K562 (cell line): ENCODE measurements at regions not wholly inside any gene's neighbourhood (a gene's known extent, or its start where the extent isn't known, plus 50 kb on each side); places are given as distances from the start of the nearest gene placed in this dataset. TPM values are rescaled to one million over a fixed set of nuclear protein-coding genes. Genes with fewer than 3 reads are reported as not detected.

Source experiments
- ATAC-seq: fragments of 200-7000 bp; cut with Tn5 transposase; 3 replicates; pipeline ENCODE4 v1.9.1; 2020; ENCODE audit warnings: moderate library complexity
- BruUV-seq: library from RNA; stranded (reverse); fragments of 400-500 nt; replicated peaks from 2 replicates; lab custom pipeline; 2021; lab: Mats Ljungman, UMichigan
- CTCF ChIA-PET: fragments of 300-600 bp; formaldehyde crosslinking; extraction: SDS; loops from one replicate; lab custom pipeline; 2021; ENCODE audit warnings: low intra/inter-chr PET ratio; lab: Yijun Ruan, JAX
- POLR2A ChIA-PET: fragments of 300-600, 350-650 bp; sonication (Branson Sonifier 250); formaldehyde crosslinking; extraction: SDS; loops from one replicate; lab custom pipeline; 2021; ENCODE audit warnings: antibody characterized with exemption, inconsistent platforms; lab: Yijun Ruan, JAX
- DNase-seq, 4 experiments: peaks; one replicate each; pipeline versions ENCODE4 v3.0.0 to v3.0.0-alpha.2; 2011 to 2018; ENCODE audit warnings: low spot score in 3 of 4, mixed read lengths in 3 of 4; ENCODE audit errors: extremely low read depth in 1 of 4
- FAIRE-seq: peaks from 2 replicates; lab custom pipeline; 2011; peaks lifted over from hg19 to GRCh38; lab: Jason Lieb, UNC
- H2AFZ ChIP-seq: 2 replicates; pipeline ENCODE4 v1.6.0; 2011; ENCODE audit warnings: low read depth, low read length, control low read depth, inconsistent platforms
- H3K27ac ChIP-seq: fragments of 200-600 bp; 3 replicates; pipeline ENCODE4 v1.8.0; 2011; ENCODE audit warnings: low read depth, mild to moderate bottlenecking, control low read depth, inconsistent platforms, low read length, moderate library complexity, mixed read lengths; ENCODE audit errors: extremely low read depth
- H3K27me3 ChIP-seq, 2 experiments: fragments of 300-600 bp in 1 of 2; 2 replicates in 1 of 2; 3 replicates in 1 of 2; pipeline versions ENCODE4 v1.6.0 to v1.8.0; 2011; ENCODE audit warnings: inconsistent platforms in 2 of 2, low read length in 2 of 2, mild to moderate bottlenecking in 1 of 2, mixed read lengths in 1 of 2, moderate library complexity in 1 of 2; ENCODE audit not compliant: control insufficient read depth in 2 of 2, insufficient read depth in 2 of 2
- H3K36me3 ChIP-seq: fragments of 300-600 bp; 3 replicates; pipeline ENCODE4 v1.8.0; 2011; ENCODE audit warnings: mild to moderate bottlenecking, low read length, inconsistent platforms; ENCODE audit not compliant: control insufficient read depth, insufficient read depth
- H3K4me1 ChIP-seq, 2 experiments: fragments of 200-600 bp in 1 of 2; replicated peaks in 1 of 2; 2 replicates in 1 of 2; 3 replicates in 1 of 2; pipeline versions ENCODE4 v1.5.1 to v1.8.0; 2011; ENCODE audit warnings: inconsistent platforms in 2 of 2, low read length in 2 of 2, mild to moderate bottlenecking in 1 of 2, mixed read lengths in 1 of 2, moderate library complexity in 1 of 2; ENCODE audit not compliant: control insufficient read depth in 2 of 2, insufficient read depth in 2 of 2
- H3K4me2 ChIP-seq: 2 replicates; pipeline ENCODE4 v1.6.1; 2011; ENCODE audit warnings: low read length, control low read depth, inconsistent platforms, mixed read lengths; ENCODE audit not compliant: insufficient read depth
- H3K4me3 ChIP-seq: fragments of 200-600 bp; sonication (generic), shearing (Covaris generic); 2 replicates; pipeline ENCODE4 v1.5.1; 2016; ENCODE audit warnings: control low read depth, inconsistent platforms
- H3K79me2 ChIP-seq: fragments of 200-600 bp; 3 replicates; pipeline ENCODE4 v1.8.0; 2011; ENCODE audit warnings: low read length, inconsistent platforms; ENCODE audit not compliant: control insufficient read depth, insufficient read depth
- H3K9ac ChIP-seq, 2 experiments: 2 replicates each; pipeline versions ENCODE4 v1.6.0 to v1.6.1; 2011; ENCODE audit warnings: low read depth in 2 of 2, low read length in 2 of 2, control low read depth in 1 of 2, inconsistent platforms in 1 of 2, mild to moderate bottlenecking in 1 of 2, mixed read lengths in 1 of 2; ENCODE audit not compliant: insufficient read depth in 1 of 2
- H3K9me1 ChIP-seq: one replicate; pipeline ENCODE4 v1.6.0; 2011; ENCODE audit warnings: inconsistent platforms, mild to moderate bottlenecking, low read length, moderate library complexity; ENCODE audit not compliant: control insufficient read depth, insufficient read depth
- H3K9me3 ChIP-seq: replicated peaks from 2 replicates; pipeline ENCODE4 v1.5.1; 2011; ENCODE audit warnings: low read depth, low read length, inconsistent platforms; ENCODE audit not compliant: control insufficient read depth, insufficient read depth
- H4K20me1 ChIP-seq: replicated peaks from 2 replicates; pipeline ENCODE4 v1.6.1; 2011; ENCODE audit warnings: low read length, inconsistent platforms, mixed read lengths; ENCODE audit not compliant: control insufficient read depth, insufficient read depth
- E2F1 ChIP-seq: sonication (generic); formaldehyde crosslinking; IDR thresholded peaks from 2 replicates; pipeline ENCODE4 v1.8.1; 2023; ENCODE audit warnings: mild to moderate bottlenecking, missing genetic modification reagents, moderate library complexity
- SMARCC2 ChIP-seq: fragments of 450-650 bp; IDR thresholded peaks from 2 replicates; pipeline ENCODE4 v1.6.1; 2017; ENCODE audit warnings: antibody characterized with exemption, moderate library complexity, mild to moderate bottlenecking, low read depth
- ZNF436 ChIP-seq: fragments of 250-450, 450-650 bp; sonication (Bioruptor Pico); formaldehyde crosslinking; IDR thresholded peaks from 2 replicates; pipeline ENCODE4 v1.7.0; 2020; ENCODE audit warnings: mild to moderate bottlenecking
- WGBS: fragments of 100-300 bp; shearing (Covaris generic); methylation state at CpG from one replicate; pipeline ENCODE4 v1.1.6; 2016; ENCODE audit warnings: low coverage, mixed read lengths; ENCODE audit not compliant: insufficient coverage; ENCODE audit errors: missing lambda C conversion rate; 5-methylcytosine and 5-hydroxymethylcytosine counted together
- in situ Hi-C: fragments of 300-500 bp; cut with MboI; formaldehyde crosslinking; loops from 4 replicates; pipeline ENCODE4 v1.15.0; 2018; ENCODE audit warnings: inconsistent platforms, mixed read lengths
- intact Hi-C: fragments of 100-400 bp; cut with micrococcal nuclease; formaldehyde crosslinking; loops from 2 replicates; pipeline ENCODE4 v1.14.2; 2022
- small RNA-seq: library from RNA; depleted of rRNA; stranded (forward); fragments of <200 nt; gene quantifications from one replicate; pipeline ENCODE3, GENCODE V24; 2014

GRCh38 chr22:27697888-27698287, 103.7 kb downstream of the MN1 start:
- ChIA-PET POLR2A (interaction anchor here (0.7 kb wide), 1 partner anchor 1262 kb away, joined by 3 read pairs; no protein-coding TSS in a partner anchor), CTCF (no interaction called here)
- Histone ChIP-seq H3K4me2 (no peak overlapping the region), H3K4me3 (no peak overlapping the region), H3K4me1 (no peaks in the 10 kb centered on the region; a peak in 1 of 5 replicates), H3K27me3 (peaks cover 3 to 18% of the 10 kb centered on the region in 2 experiments; a peak in 2 of 5 replicates), H3K9ac (no peak overlapping the region), H3K27ac (no peak overlapping the region), H2AFZ (no peak overlapping the region), H3K9me3 (peaks cover 2% of the 10 kb centered on the region; the same call in 1 of the 2 replicates), H3K9me1 (no peaks in the 10 kb centered on the region), H3K36me3 (no peaks in the 10 kb centered on the region), H4K20me1 (no peaks in the 10 kb centered on the region), H3K79me2 (no peaks in the 10 kb centered on the region)
- in situ Hi-C loops, result no loop called here
- FAIRE-seq (no peak), ATAC-seq (no peak), DNase-seq (no peak)
- 7% methylated on average over 5 of the region's 8 CpGs for WGBS
- TF ChIP-seq E2F1 (CRISPR knock-in tag) (no peak), SMARCC2 (no peak), ZNF436 (CRISPR knock-in tag) (no peak)
- intact Hi-C loops, result no loop called here
- BruUV-seq, result no TSS peak

Small RNA genes lying in the stretch of these regions (small RNA-seq; reads per million reads assigned to genes)
- not detected for gene RNU6-1066P
